GM12892 (cell line): ENCODE measurements at regions not wholly inside any gene's neighbourhood (a gene's known extent, or its start where the extent isn't known, plus 50 kb on each side); places are given as distances from the start of the nearest gene placed in this dataset.

Source experiments
- POLR2A ChIP-seq: IDR thresholded peaks from 2 replicates; pipeline ENCODE4 v1.6.1; 2011; ENCODE audit warnings: low read depth, low read length, control low read depth
- POLR2AphosphoS5 ChIP-seq: IDR thresholded peaks from 2 replicates; pipeline ENCODE4 v1.6.1; 2011; ENCODE audit warnings: low read depth, low read length, control low read depth
- TAF1 ChIP-seq: IDR thresholded peaks from 2 replicates; pipeline ENCODE4 v1.6.1; 2011; ENCODE audit warnings: low read depth, mild to moderate bottlenecking, control low read depth, low read length, borderline replicate concordance

DNA sequence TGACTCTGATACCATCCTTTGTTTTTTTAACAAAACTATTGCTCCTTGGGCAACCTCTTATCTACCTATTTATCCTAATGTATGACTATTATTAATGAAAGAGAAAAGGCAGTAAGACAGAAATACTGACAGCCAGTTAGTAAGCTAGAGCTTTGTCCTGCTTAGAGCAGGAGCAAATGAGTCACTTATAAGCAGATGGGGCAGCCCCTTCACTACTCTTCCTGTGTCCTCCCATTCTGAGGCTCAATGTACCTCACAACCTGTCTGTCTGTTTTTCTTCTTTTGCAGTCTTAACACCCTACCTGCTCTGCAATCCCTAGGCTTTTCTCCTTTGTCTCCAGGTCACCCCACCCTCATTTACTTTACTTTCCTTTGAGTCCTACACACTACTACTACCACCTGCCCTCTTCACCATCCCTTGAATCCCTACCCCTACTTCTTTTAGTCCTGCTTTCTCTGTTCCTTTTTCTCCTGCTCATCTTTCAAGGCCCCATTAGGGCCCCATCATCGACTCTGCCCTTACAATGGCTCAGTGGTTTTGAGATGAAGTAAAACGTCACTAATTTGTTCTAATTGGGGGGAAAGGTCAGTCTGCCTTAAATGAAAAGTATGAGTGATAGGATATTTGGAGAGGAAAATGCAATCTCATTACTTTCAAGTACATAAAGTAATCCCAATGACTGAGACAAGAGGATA is 294.3 kb downstream of the GUCY2F start:
- no peak for TF ChIP-seq POLR2A
- TF ChIP-seq POLR2AphosphoS5, result no peak
- no peak for TF ChIP-seq TAF1
